DND-41 (cell line): ENCODE measurements at regions not wholly inside any gene's neighbourhood (a gene's known extent, or its start where the extent isn't known, plus 50 kb on each side); places are given as distances from the start of the nearest gene placed in this dataset.

Source experiments
- EZH2 ChIP-seq: IDR thresholded peaks from 3 replicates; pipeline ENCODE4 v1.6.1; 2012; ENCODE audit warnings: borderline replicate concordance, low read depth, mild to moderate bottlenecking, moderate library complexity, low read length, inconsistent platforms; ENCODE audit not compliant: severe bottlenecking
- TF ChIP-seq, protein P1 (sequence below): IDR thresholded peaks from 2 replicates; pipeline ENCODE4 v1.5.1; 2012; ENCODE audit warnings: borderline replicate concordance, low read length, moderate library complexity, mild to moderate bottlenecking; ENCODE audit not compliant: poor library complexity, severe bottlenecking; ENCODE audit errors: extremely low read depth

DNA sequence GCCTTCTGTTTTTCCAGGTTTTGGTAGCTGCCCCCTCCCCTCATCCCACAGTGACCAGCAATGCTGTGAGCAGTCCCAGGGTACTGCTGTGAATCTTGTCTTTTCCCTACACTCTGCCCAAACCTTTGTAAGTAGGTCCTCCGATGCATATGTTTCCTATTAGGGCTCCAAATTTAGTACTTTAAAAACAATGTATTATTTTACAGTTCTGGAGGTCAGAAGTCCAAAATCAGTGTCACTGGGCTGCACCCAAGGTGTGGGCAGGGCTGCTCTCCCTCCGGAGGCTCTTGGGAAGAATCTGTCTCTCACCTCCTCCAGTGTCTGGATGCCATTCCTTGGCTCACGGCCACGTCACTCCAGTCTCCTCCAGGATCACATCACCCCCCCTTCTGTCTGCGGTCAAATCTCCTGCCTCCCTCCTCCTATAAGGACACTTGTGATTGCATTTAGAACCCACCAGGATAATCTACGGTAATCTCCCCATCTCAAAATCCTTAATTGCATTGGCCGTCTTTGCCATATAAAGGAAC is 208.5 kb downstream of the SH3BP4 start:
- TF ChIP-seq, protein P1, sequence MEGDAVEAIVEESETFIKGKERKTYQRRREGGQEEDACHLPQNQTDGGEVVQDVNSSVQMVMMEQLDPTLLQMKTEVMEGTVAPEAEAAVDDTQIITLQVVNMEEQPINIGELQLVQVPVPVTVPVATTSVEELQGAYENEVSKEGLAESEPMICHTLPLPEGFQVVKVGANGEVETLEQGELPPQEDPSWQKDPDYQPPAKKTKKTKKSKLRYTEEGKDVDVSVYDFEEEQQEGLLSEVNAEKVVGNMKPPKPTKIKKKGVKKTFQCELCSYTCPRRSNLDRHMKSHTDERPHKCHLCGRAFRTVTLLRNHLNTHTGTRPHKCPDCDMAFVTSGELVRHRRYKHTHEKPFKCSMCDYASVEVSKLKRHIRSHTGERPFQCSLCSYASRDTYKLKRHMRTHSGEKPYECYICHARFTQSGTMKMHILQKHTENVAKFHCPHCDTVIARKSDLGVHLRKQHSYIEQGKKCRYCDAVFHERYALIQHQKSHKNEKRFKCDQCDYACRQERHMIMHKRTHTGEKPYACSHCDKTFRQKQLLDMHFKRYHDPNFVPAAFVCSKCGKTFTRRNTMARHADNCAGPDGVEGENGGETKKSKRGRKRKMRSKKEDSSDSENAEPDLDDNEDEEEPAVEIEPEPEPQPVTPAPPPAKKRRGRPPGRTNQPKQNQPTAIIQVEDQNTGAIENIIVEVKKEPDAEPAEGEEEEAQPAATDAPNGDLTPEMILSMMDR = no peak
- no peak for TF ChIP-seq EZH2
